Esophagus squamous epithelium (tissue), 5 donors: ENCODE measurements at regions not wholly inside any gene's neighbourhood (a gene's known extent, or its start where the extent isn't known, plus 50 kb on each side); places are given as distances from the start of the nearest gene placed in this dataset.
"Not testable (repeated sequence)": the region's sequence is repeated elsewhere in the genome, so short reads cannot be mapped to it uniquely, and the experiment has no call there.

ENCODE experiments used
- DNase-seq: peaks from one replicate; lab custom pipeline; 2025; lab: John Stamatoyannopoulos, UW
- H3K27ac ChIP-seq, 4 donors: fragments of 200-600 bp; sonication (generic); one replicate each; pipeline ENCODE4 v1.5.1; 2016 to 2019; ENCODE audit warnings: mild to moderate bottlenecking in 1 of 4
- H3K27me3 ChIP-seq, 4 donors: fragments of 200-600 bp; sonication (generic); 1 replicate in 3 of 4; 2 replicates in 1 of 4; pipeline versions ENCODE4 v1.5.1 to v1.6.0; 2017 to 2021; ENCODE audit warnings: antibody characterized with exemption in 1 of 4
- H3K36me3 ChIP-seq, 3 donors: fragments of 200-600 bp; sonication (generic); one replicate each; pipeline ENCODE4 v1.5.1; 2016 to 2019
- H3K4me1 ChIP-seq, 3 donors: fragments of 200-600 bp; sonication (generic); one replicate each; pipeline ENCODE4 v1.5.1; 2017 to 2019
- H3K4me3 ChIP-seq, 4 donors: fragments of 200-600 bp; sonication (generic); 1 replicate in 3 of 4; 2 replicates in 1 of 4; pipeline ENCODE4 v1.5.1; 2016 to 2019; ENCODE audit warnings: mild to moderate bottlenecking in 2 of 4, moderate library complexity in 1 of 4
- H3K9me3 ChIP-seq, 3 donors: fragments of 200-600 bp; sonication (generic); one replicate each; pipeline ENCODE4 v1.5.1; 2016 to 2019
- POLR2A ChIP-seq, 4 donors: fragments of 450-650 bp; IDR thresholded peaks; one replicate each; pipeline ENCODE4 v1.6.1; 2017; ENCODE audit warnings: antibody characterized with exemption in 4 of 4, mild to moderate bottlenecking in 4 of 4, moderate library complexity in 3 of 4
- WGBS, 2 donors: methylation state at CpG; one replicate each; pipeline ENCODE4 v1.1.5; 2018; 5-methylcytosine and 5-hydroxymethylcytosine counted together
- intact Hi-C: fragments of 100-400 bp; cut with DNase I; formaldehyde crosslinking; loops from one replicate; pipeline ENCODE4 v1.15.0; 2022
- TF ChIP-seq, protein P1 (sequence below), 6 experiments: fragments of 450-650 bp in 4 of 6; fragments of 200-600 bp in 2 of 6; sonication (generic) in 2 of 6; IDR thresholded peaks; one replicate each; pipeline ENCODE4 v1.5.1; 2016 to 2019; ENCODE audit warnings: antibody characterized with exemption in 6 of 6, mild to moderate bottlenecking in 4 of 6, moderate library complexity in 4 of 6
- donor health status: DM: yes; HTN: yes; CAD: no.

DNA sequence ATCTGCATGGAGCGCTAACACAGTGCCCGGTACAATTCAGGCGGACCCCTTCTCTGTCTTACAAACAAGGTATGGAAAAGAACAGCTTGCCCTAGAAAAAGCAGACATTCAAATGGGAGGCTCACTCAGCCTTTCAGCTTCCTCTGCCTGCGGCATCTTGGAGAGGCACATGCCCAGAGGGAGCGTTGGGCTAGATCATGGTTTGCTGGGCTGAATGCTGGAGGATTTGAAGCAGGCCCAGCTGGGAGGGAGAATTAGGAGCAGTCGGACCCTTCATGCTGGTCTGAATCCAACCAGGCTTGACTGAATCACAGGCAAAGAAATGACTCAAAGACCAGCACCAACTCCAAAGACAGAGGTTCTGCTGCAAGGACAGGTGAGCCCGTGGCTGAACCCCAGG lies 286.7 kb upstream of the FRG1 start:
- H3K27ac ChIP-seq, DNase-seq, H3K4me1 ChIP-seq, H3K9me3 ChIP-seq, intact Hi-C loops, H3K36me3 ChIP-seq, H3K27me3 ChIP-seq, H3K4me3 ChIP-seq: not testable (repeated sequence)
- WGBS, 2 donors, result 63% methylated on average over 2 of the region's 7 CpGs; no CpG with 5 or more reads in 1 of the 2 donors

DNA sequence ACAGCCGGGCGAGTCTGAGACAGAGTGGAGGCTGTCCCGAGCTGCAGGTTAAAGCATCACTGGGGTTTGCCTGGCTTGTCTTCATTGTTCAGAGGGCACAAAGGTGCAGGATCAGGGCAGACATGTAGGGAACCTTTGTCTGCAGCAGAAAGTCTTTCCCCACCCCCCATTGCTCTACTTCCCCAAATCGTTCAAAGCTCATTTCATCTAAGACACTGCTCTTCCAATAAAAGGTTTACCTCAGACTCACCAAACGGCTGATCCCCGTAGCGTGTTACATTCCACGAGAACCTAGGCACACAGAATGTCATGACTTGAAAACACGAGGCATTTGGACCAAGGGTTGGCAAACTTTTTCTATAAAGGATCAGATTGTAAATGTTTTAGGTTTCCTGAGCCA lies 286.3 kb upstream of the FRG1 start:
- H3K4me3 ChIP-seq, H3K9me3 ChIP-seq, DNase-seq, H3K27me3 ChIP-seq, H3K36me3 ChIP-seq, intact Hi-C loops, H3K27ac ChIP-seq, H3K4me1 ChIP-seq: not testable (repeated sequence)
- WGBS, 2 donors, result 42 to 61% methylated on average over 5 to 6 of the region's 9 CpGs

DNA sequence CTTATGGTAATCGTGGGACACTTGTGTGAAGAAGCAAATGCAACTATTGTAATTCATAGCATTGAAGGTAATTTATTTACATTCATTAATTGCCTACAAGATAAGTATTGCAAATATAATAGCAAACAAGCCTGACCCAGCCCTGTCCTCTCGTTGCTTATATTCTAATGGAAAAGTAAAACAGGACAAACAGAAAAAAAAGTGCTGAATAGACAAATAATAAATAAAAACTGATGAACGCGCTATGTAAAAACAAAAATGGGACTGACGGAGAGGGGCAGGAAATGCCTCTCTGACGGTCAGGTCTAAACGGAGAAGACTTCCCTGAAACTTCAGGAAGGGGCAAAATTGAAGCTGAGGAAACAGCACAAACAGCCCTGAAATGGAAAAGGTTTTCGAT lies 284.9 kb upstream of the FRG1 start:
- H3K4me1 ChIP-seq, intact Hi-C loops: not testable (repeated sequence)

DNA sequence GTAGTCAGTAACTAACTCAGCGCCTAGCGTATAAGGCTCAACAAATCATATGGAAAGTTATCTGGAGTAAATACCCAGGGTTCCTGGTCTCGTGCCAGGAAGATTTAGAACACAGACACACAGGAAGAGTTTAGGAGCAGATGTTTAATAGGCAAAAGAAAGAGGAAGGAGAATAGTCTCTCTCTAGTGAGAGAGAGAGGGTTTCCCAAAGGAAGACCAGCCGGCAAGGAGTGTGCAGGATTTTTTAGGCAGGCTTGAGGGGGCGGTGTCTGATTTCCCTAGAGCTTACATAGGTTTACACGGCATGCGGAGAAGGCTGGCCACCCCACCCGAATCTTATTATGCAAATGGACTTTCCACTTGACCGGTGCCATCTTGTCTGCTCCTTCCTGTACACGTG lies 284.0 kb upstream of the FRG1 start:
- intact Hi-C loops, result no loop called here
- Histone ChIP-seq H3K27ac (no peak overlapping the region), H3K36me3 (no peaks in the 10 kb centered on the region), H3K9me3 (no peaks in the 10 kb centered on the region), H3K27me3 (no peaks in the 10 kb centered on the region), H3K4me3 (no peak overlapping the region), H3K4me1 (no peaks in the 10 kb centered on the region)
- TF ChIP-seq, protein P1, sequence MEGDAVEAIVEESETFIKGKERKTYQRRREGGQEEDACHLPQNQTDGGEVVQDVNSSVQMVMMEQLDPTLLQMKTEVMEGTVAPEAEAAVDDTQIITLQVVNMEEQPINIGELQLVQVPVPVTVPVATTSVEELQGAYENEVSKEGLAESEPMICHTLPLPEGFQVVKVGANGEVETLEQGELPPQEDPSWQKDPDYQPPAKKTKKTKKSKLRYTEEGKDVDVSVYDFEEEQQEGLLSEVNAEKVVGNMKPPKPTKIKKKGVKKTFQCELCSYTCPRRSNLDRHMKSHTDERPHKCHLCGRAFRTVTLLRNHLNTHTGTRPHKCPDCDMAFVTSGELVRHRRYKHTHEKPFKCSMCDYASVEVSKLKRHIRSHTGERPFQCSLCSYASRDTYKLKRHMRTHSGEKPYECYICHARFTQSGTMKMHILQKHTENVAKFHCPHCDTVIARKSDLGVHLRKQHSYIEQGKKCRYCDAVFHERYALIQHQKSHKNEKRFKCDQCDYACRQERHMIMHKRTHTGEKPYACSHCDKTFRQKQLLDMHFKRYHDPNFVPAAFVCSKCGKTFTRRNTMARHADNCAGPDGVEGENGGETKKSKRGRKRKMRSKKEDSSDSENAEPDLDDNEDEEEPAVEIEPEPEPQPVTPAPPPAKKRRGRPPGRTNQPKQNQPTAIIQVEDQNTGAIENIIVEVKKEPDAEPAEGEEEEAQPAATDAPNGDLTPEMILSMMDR (IDR thresholded peaks at IDR 0.05), result no peak
- TF ChIP-seq POLR2A (IDR thresholded peaks at IDR 0.05), result no peak
- no peak for DNase-seq
- 50 to 56% methylated on average over 5 to 10 of the region's 10 CpGs for WGBS, 2 donors

More for the DNA sequence above, 284.9 kb upstream of the FRG1 start:
- not testable (repeated sequence) for H3K4me3 ChIP-seq, H3K27me3 ChIP-seq, DNase-seq, H3K36me3 ChIP-seq, H3K9me3 ChIP-seq, H3K27ac ChIP-seq
- 57 to 67% methylated on average over 4 to 6 of the region's 8 CpGs for WGBS, 2 donors

DNA sequence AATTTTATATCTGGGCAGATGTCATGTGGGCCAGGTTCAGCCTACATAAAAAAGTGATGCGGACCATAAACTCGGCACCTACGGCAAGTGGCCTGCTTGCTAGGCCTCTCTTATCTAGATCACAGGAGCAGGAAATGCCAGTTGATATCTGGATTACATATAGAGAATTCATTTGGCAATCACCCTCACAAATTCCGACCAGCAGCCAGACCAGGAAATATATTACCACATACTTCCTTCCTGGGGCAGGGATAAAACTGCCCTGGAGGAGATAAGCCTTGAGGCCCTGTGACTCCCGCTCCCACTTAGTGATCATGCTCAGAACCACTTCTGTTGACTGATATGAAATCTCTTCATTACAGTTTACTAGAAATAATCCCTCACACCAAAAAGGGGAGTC lies 282.4 kb upstream of the FRG1 start:
- H3K27me3 ChIP-seq, DNase-seq, intact Hi-C loops, H3K9me3 ChIP-seq, H3K4me1 ChIP-seq, H3K36me3 ChIP-seq, H3K4me3 ChIP-seq, H3K27ac ChIP-seq: not testable (repeated sequence)
- 67 to 74% methylated on average over 1 to 3 of the region's 5 CpGs for WGBS, 2 donors

DNA sequence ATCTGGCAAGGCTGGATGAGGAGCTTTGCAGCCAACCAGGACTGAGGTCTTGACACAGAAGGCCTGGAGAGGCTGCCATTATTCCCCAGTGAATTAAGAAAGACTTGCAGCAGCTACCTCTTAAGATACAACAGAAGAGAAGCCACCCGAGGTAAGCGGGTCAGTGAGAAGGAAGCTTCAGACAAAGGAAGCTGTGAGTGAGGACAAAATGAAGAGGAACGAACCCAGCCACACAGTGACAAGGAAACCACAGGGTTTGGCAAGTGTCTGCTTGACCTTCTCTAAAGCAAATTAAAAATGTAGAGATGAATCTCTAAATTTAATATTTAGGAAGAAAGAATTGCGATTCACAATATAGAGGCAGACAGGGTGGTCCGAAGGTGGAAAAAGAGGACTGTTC lies 281.8 kb upstream of the FRG1 start:
- DNase-seq, H3K9me3 ChIP-seq, H3K36me3 ChIP-seq, H3K27ac ChIP-seq, H3K27me3 ChIP-seq, H3K4me3 ChIP-seq, H3K4me1 ChIP-seq, intact Hi-C loops: not testable (repeated sequence)
- 63 to 71% methylated on average over 4 to 5 of the region's 5 CpGs for WGBS, 2 donors

DNA sequence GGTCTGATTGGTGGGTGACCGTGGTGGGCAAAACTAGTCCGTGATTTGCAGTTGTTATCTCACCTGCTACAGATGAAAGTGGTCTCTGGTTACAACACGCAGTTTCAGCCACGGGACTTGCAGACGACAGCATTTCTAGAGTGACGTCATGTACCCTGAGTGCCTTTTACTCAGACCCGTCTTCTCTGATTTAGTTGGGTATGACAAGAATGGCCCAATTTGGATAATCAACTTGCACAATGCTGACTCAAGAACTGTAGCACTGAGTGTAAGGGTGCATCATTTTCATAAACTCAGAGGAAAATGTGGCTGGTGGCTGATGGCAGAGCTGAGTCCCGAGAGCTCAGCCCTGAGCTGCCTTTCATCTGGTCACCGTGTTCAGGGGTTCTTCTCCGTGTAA lies 281.4 kb upstream of the FRG1 start:
- Histone ChIP-seq H3K4me1 (no peaks in the 10 kb centered on the region), H3K9me3 (no peaks in the 10 kb centered on the region), H3K36me3 (no peaks in the 10 kb centered on the region), H3K27me3 (no peaks in the 10 kb centered on the region), H3K27ac (no peak overlapping the region), H3K4me3 (no peak overlapping the region)
- intact Hi-C loops, result no loop called here
- WGBS, 2 donors, result 70 to 72% methylated on average over 3 to 6 of the region's 10 CpGs
- no peak for TF ChIP-seq POLR2A (IDR thresholded peaks at IDR 0.05)
- no peak for DNase-seq

DNA sequence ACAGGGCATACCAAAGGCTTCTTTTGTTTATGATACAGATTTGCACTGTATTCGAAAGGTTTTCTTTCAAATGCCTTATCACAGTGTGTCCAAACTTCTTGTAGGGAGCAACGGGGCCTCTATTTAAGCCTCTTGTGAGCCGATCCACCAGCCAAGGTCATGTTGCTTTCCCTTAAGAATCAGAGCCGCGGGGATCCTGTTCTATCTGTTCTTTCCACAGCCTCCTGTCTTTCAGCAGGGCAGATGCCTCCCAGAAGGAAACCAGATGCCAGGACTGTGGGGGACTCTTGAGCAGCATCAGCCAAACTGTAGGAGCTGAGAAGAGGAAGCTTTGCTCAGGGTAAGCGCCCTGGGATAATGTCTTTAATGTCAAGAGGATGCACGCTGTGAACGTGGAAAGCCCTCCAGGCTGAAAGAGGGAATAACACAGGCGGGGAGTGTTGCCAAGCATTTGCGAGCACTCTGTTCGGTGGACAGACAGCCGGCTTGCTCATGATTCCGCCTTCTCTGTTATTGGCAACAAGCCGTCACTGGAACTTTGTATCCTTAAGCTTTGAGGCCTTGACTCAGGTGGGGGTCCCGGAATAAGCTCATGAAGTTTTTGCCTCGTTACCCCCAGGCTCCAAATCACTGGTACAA lies 279.8 kb upstream of the FRG1 start:
- no peaks in the 10 kb centered on the region for H3K36me3 ChIP-seq
- no peak overlapping the region for H3K27ac ChIP-seq
- no peak for TF ChIP-seq POLR2A (IDR thresholded peaks at IDR 0.05)
- H3K9me3 ChIP-seq, result no peaks in the 10 kb centered on the region
- 70 to 77% methylated on average over 8 to 9 of the region's 16 CpGs for WGBS, 2 donors
- H3K27me3 ChIP-seq, result no peaks in the 10 kb centered on the region
- DNase-seq, result no peak
- H3K4me1 ChIP-seq, result no peaks in the 10 kb centered on the region
- intact Hi-C loops, result no loop called here
- no peak overlapping the region for H3K4me3 ChIP-seq

DNA sequence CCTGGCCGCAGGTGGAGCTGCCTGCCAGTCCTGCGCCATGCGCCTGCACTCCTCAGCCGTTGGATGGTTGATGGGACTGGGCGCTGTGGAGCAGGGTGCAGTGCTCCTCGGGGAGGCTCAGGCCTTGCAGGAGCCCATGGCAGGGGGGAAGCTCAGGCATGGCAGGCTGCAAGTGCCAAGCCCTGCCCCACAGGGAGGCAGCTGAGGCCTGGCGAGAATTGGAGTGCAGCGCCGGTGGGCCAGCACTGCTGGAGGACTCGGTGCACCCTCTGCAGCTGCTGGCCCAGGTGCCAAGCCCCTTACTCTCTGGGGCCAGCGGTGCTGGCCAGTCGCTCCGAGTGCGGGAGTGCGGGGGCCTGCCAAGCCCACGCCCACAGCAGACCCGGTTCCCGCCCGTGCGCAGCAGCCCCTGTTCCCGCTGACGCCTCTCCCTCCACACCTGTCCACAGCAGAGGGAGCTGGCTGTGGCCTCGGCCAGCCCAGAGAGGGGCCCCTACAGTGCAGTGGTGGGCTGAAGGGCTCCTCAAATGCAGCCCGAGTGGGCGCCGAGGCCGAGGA lies 275.9 kb upstream of the FRG1 start:
- H3K36me3 ChIP-seq, result no peaks in the 10 kb centered on the region
- intact Hi-C loops, result no loop called here
- H3K4me1 ChIP-seq, result no peaks in the 10 kb centered on the region
- no peak for TF ChIP-seq POLR2A (IDR thresholded peaks at IDR 0.05)
- TF ChIP-seq, protein P1 (IDR thresholded peaks at IDR 0.05), result no peak
- H3K27ac ChIP-seq, result no peak overlapping the region
- no peak for DNase-seq
- WGBS, 2 donors, result 88 to 95% methylated on average over 3 to 16 of the region's 27 CpGs
- no peak overlapping the region for H3K4me3 ChIP-seq
- no peaks in the 10 kb centered on the region for H3K27me3 ChIP-seq
- H3K9me3 ChIP-seq, result no peaks in the 10 kb centered on the region

DNA sequence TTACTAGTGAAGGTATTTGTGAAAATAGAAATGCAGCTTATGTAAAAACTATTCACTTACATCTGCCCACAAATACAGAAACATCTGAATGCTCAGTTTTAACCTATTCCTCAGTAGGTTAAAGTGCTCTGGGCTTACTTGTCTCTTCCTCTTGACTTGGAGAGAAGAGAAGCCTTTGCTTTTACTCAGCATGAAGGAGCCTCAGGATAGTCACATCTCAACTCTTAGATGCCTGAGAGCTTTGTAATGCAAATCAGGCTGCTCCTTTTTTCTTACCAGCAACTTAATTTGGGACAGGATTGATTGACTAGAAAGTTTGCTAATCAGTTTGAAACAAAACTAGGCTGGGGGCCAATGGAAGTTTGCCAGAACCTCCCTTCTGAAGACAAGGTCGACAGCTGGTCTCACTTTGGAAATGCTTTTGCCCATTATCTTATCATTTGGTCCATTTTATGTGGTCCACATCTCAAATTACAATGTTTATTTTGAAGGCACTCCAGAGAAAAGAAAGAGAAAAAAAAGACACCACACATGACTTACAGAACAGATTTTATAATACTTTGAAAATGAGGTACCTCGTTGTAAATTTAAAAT lies 274.9 kb upstream of the FRG1 start:
- H3K4me1 ChIP-seq, H3K27ac ChIP-seq, H3K27me3 ChIP-seq, H3K36me3 ChIP-seq, intact Hi-C loops, H3K4me3 ChIP-seq, H3K9me3 ChIP-seq, DNase-seq: not testable (repeated sequence)
- WGBS, 2 donors, result 28 to 52% methylated on average over 2 of the region's 2 CpGs

DNA sequence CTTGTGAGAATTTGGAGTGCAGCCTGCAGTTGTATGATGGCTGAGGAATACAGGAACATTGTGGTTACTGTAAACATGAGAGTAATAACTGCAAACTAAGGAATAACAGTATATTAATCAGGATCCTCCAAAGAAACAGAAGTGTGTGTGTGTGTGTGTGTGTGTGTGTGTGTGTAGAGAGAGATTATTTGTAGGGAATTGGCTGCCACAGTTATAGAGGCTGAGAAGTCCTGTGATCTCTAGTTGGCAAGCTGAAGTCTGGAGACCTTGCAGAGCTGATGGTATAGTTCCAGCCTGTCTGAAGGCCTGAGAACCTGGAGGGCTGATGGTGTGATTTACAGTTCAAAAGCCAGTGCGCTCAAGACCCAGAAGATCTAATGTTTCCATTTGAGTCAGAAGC lies 273.3 kb upstream of the FRG1 start:
- H3K9me3 ChIP-seq, intact Hi-C loops, H3K4me1 ChIP-seq, DNase-seq, H3K27ac ChIP-seq, H3K4me3 ChIP-seq, H3K27me3 ChIP-seq, H3K36me3 ChIP-seq: not testable (repeated sequence)
- 60% methylated on average over 1 of the region's 1 CpG; no CpG with 5 or more reads in 1 of the 2 donors for WGBS, 2 donors
